ENCODE measurements at regions not wholly inside any gene's neighbourhood (a gene's known extent, or its start where the extent isn't known, plus 50 kb on each side); places are given as distances from the start of the nearest gene placed in this dataset.

GRCh38 chr2:228725031-228725430 lies 543.5 kb upstream of the SPHKAP start:
- Histone ChIP-seq H2BK120ac (ENCODE audit: low read depth, low read length) (no peak overlapping the region), H3K23ac (ENCODE audit: low read depth, low read length, poor library complexity) (no peak overlapping the region), H3K36me3 (replicated peaks in 1 of 2; ENCODE audit: control insufficient read depth in 2 of 2, insufficient read depth in 2 of 2, low read length in 2 of 2) (no peaks in the 10 kb centered on the region), H3K9ac (ENCODE audit: low read depth, low read length, poor library complexity) (no peak overlapping the region), H4K91ac (ENCODE audit: low read depth, low read length, poor library complexity) (no peak overlapping the region), H3K4ac (ENCODE audit: low read length) (no peak overlapping the region), H3K27ac (replicated peaks; ENCODE audit: low read length) (no peak overlapping the region), H3K4me2 (ENCODE audit: insufficient read depth, low read length, poor library complexity, severe bottlenecking) (no peak overlapping the region), H3K79me1 (ENCODE audit: low read depth, low read length) (no peaks in the 10 kb centered on the region), H3K18ac (ENCODE audit: low read length) (no peak overlapping the region), H2BK5ac (ENCODE audit: low read length) (no peak overlapping the region), H3K4me3 (ENCODE audit: low read length in 2 of 2) (no peak overlapping the region), H3K14ac (ENCODE audit: low read length) (no peak overlapping the region), H2BK15ac (ENCODE audit: low read length) (no peak overlapping the region), H3K4me1 (ENCODE audit: control insufficient read depth in 2 of 2, insufficient read depth in 1 of 2, low read depth in 1 of 2, low read length in 2 of 2) (no peaks in the 10 kb centered on the region), H2AFZ (ENCODE audit: low read length) (no peak overlapping the region), H4K8ac (ENCODE audit: low read depth, low read length) (no peak overlapping the region), H3K27me3 (ENCODE audit: control insufficient read depth in 3 of 3, insufficient read depth in 3 of 3, low read depth in 1 of 3, low read length in 3 of 3) (no peaks in the 10 kb centered on the region), H3K9me3 (replicated peaks in 1 of 2; ENCODE audit: control insufficient read depth in 2 of 2, insufficient read depth in 1 of 2, low read depth in 1 of 2, low read length in 2 of 2) (no peaks in the 10 kb centered on the region), H2AK5ac (ENCODE audit: low read depth, low read length) (no peak overlapping the region), H2BK12ac (ENCODE audit: low read length) (no peak overlapping the region)
- no peak for DNase-seq (ENCODE audit: low spot score)
- whole genome bisulfite sequencing, 2 donors (ENCODE audit: extremely low coverage in 2 of 2, insufficient read length in 2 of 2, insufficient replicate concordance in 1 of 2) = no CpG with 5 or more reads among the region's 1 CpG

GRCh38 chr2:228723599-228723998 lies 542.1 kb upstream of the SPHKAP start:
- Histone ChIP-seq H2BK5ac (ENCODE audit: low read length) (no peak overlapping the region), H2BK15ac (ENCODE audit: low read length) (no peak overlapping the region)
- WGBS, 2 donors (ENCODE audit: extremely low coverage in 2 of 2, insufficient read length in 2 of 2, insufficient replicate concordance in 1 of 2) = no CpG with 5 or more reads among the region's 1 CpG

GRCh38 chr2:228722311-228722710 lies 540.8 kb upstream of the SPHKAP start:
- Histone ChIP-seq H3K27ac (replicated peaks; ENCODE audit: low read length) (no peak overlapping the region), H3K4me2 (ENCODE audit: insufficient read depth, low read length, poor library complexity, severe bottlenecking) (no peak overlapping the region), H3K9ac (ENCODE audit: low read depth, low read length, poor library complexity) (no peak overlapping the region), H3K4me1 (ENCODE audit: control insufficient read depth in 2 of 2, insufficient read depth in 1 of 2, low read depth in 1 of 2, low read length in 2 of 2) (no peaks in the 10 kb centered on the region), H2AK5ac (ENCODE audit: low read depth, low read length) (no peak overlapping the region), H2AFZ (ENCODE audit: low read length) (no peak overlapping the region), H3K79me1 (ENCODE audit: low read depth, low read length) (no peaks in the 10 kb centered on the region), H4K8ac (ENCODE audit: low read depth, low read length) (no peak overlapping the region), H3K4ac (ENCODE audit: low read length) (no peak overlapping the region), H3K23ac (ENCODE audit: low read depth, low read length, poor library complexity) (no peak overlapping the region), H2BK12ac (ENCODE audit: low read length) (no peak overlapping the region), H3K14ac (ENCODE audit: low read length) (no peak overlapping the region), H3K9me3 (replicated peaks in 1 of 2; ENCODE audit: control insufficient read depth in 2 of 2, insufficient read depth in 1 of 2, low read depth in 1 of 2, low read length in 2 of 2) (no peaks in the 10 kb centered on the region), H2BK15ac (ENCODE audit: low read length) (no peak overlapping the region), H4K91ac (ENCODE audit: low read depth, low read length, poor library complexity) (no peak overlapping the region), H3K4me3 (ENCODE audit: low read length in 2 of 2) (no peak overlapping the region), H3K36me3 (replicated peaks in 1 of 2; ENCODE audit: control insufficient read depth in 2 of 2, insufficient read depth in 2 of 2, low read length in 2 of 2) (no peaks in the 10 kb centered on the region), H2BK120ac (ENCODE audit: low read depth, low read length) (no peak overlapping the region), H3K18ac (ENCODE audit: low read length) (no peak overlapping the region), H2BK5ac (ENCODE audit: low read length) (no peak overlapping the region), H3K27me3 (ENCODE audit: control insufficient read depth in 3 of 3, insufficient read depth in 3 of 3, low read depth in 1 of 3, low read length in 3 of 3) (no peaks in the 10 kb centered on the region)
- DNase-seq (ENCODE audit: low spot score) = no peak
- WGBS, 2 donors (ENCODE audit: extremely low coverage in 2 of 2, insufficient read length in 2 of 2, insufficient replicate concordance in 1 of 2) = no CpG with 5 or more reads among the region's 1 CpG

More at GRCh38 chr2:228723599-228723998, 542.1 kb upstream of the SPHKAP start:
- H3K79me1 ChIP-seq (ENCODE audit: low read depth, low read length) = no peaks in the 10 kb centered on the region
- no peak overlapping the region for H2AFZ ChIP-seq (ENCODE audit: low read length)
- H3K9me3 ChIP-seq (replicated peaks in 1 of 2; ENCODE audit: control insufficient read depth in 2 of 2, insufficient read depth in 1 of 2, low read depth in 1 of 2, low read length in 2 of 2) = no peaks in the 10 kb centered on the region
- no peak for DNase-seq (ENCODE audit: low spot score)
- H3K36me3 ChIP-seq (replicated peaks in 1 of 2; ENCODE audit: control insufficient read depth in 2 of 2, insufficient read depth in 2 of 2, low read length in 2 of 2) = no peaks in the 10 kb centered on the region
- H2BK12ac ChIP-seq (ENCODE audit: low read length) = no peak overlapping the region
- no peak overlapping the region for H3K4me2 ChIP-seq (ENCODE audit: insufficient read depth, low read length, poor library complexity, severe bottlenecking)
- no peak overlapping the region for H3K14ac ChIP-seq (ENCODE audit: low read length)
- H4K8ac ChIP-seq (ENCODE audit: low read depth, low read length) = no peak overlapping the region
- H3K9ac ChIP-seq (ENCODE audit: low read depth, low read length, poor library complexity) = no peak overlapping the region
- no peak overlapping the region for H2BK120ac ChIP-seq (ENCODE audit: low read depth, low read length)
- no peak overlapping the region for H3K4me3 ChIP-seq (ENCODE audit: low read length in 2 of 2)
- no peak overlapping the region for H3K4ac ChIP-seq (ENCODE audit: low read length)
- H3K23ac ChIP-seq (ENCODE audit: low read depth, low read length, poor library complexity) = no peak overlapping the region
- H3K4me1 ChIP-seq (ENCODE audit: control insufficient read depth in 2 of 2, insufficient read depth in 1 of 2, low read depth in 1 of 2, low read length in 2 of 2) = no peaks in the 10 kb centered on the region
- H3K27me3 ChIP-seq (ENCODE audit: control insufficient read depth in 3 of 3, insufficient read depth in 3 of 3, low read depth in 1 of 3, low read length in 3 of 3) = no peaks in the 10 kb centered on the region
- H4K91ac ChIP-seq (ENCODE audit: low read depth, low read length, poor library complexity) = no peak overlapping the region
- no peak overlapping the region for H3K27ac ChIP-seq (replicated peaks; ENCODE audit: low read length)
- no peak overlapping the region for H3K18ac ChIP-seq (ENCODE audit: low read length)
- no peak overlapping the region for H2AK5ac ChIP-seq (ENCODE audit: low read depth, low read length)

- Histone ChIP-seq H3K9me3 (replicated peaks in 1 of 2; ENCODE audit: control insufficient read depth in 2 of 2, insufficient read depth in 1 of 2, low read depth in 1 of 2, low read length in 2 of 2) (no peaks in the 10 kb centered on the region), H2AFZ (ENCODE audit: low read length) (no peak overlapping the region), H3K23ac (ENCODE audit: low read depth, low read length, poor library complexity) (no peak overlapping the region), H2BK5ac (ENCODE audit: low read length) (no peak overlapping the region), H3K4me3 (ENCODE audit: low read length in 2 of 2) (no peak overlapping the region), H2AK5ac (ENCODE audit: low read depth, low read length) (no peak overlapping the region), H3K4me2 (ENCODE audit: insufficient read depth, low read length, poor library complexity, severe bottlenecking) (no peak overlapping the region), H3K79me1 (ENCODE audit: low read depth, low read length) (no peaks in the 10 kb centered on the region), H3K27ac (replicated peaks; ENCODE audit: low read length) (no peak overlapping the region), H3K27me3 (ENCODE audit: control insufficient read depth in 3 of 3, insufficient read depth in 3 of 3, low read depth in 1 of 3, low read length in 3 of 3) (no peaks in the 10 kb centered on the region), H3K4me1 (ENCODE audit: control insufficient read depth in 2 of 2, insufficient read depth in 1 of 2, low read depth in 1 of 2, low read length in 2 of 2) (no peaks in the 10 kb centered on the region), H3K14ac (ENCODE audit: low read length) (no peak overlapping the region), H4K91ac (ENCODE audit: low read depth, low read length, poor library complexity) (no peak overlapping the region), H3K36me3 (replicated peaks in 1 of 2; ENCODE audit: control insufficient read depth in 2 of 2, insufficient read depth in 2 of 2, low read length in 2 of 2) (no peaks in the 10 kb centered on the region), H3K18ac (ENCODE audit: low read length) (no peak overlapping the region), H2BK15ac (ENCODE audit: low read length) (no peak overlapping the region), H2BK12ac (ENCODE audit: low read length) (no peak overlapping the region), H2BK120ac (ENCODE audit: low read depth, low read length) (no peak overlapping the region), H3K4ac (ENCODE audit: low read length) (no peak overlapping the region), H4K8ac (ENCODE audit: low read depth, low read length) (no peak overlapping the region), H3K9ac (ENCODE audit: low read depth, low read length, poor library complexity) (no peak overlapping the region)
- no CpG with 5 or more reads among the region's 1 CpG for WGBS, 2 donors (ENCODE audit: extremely low coverage in 2 of 2, insufficient read length in 2 of 2, insufficient replicate concordance in 1 of 2)
- DNase-seq (ENCODE audit: low spot score) = no peak
Observed at GRCh38 chr2:228720895-228721294, 539.4 kb upstream of the SPHKAP start.

All from neuronal stem cell (in vitro differentiated cells).